KMS-11 (cell line): ENCODE measurements at regions not wholly inside any gene's neighbourhood (a gene's known extent, or its start where the extent isn't known, plus 50 kb on each side); places are given as distances from the start of the nearest gene placed in this dataset.

Experiments
- H2AFZ ChIP-seq: fragments of 200-600 bp; sonication (generic); 2 replicates; pipeline ENCODE4 v1.6.1; 2016; ENCODE audit warnings: antibody characterized with exemption, mixed run types, low read depth
- H3K27ac ChIP-seq: fragments of 200-600 bp; sonication (generic); 2 replicates; pipeline ENCODE4 v1.6.1; 2016; ENCODE audit warnings: mild to moderate bottlenecking, mixed run types
- H3K27me3 ChIP-seq: fragments of 200-600 bp; sonication (generic); 2 replicates; pipeline ENCODE4 v1.6.1; 2017; ENCODE audit warnings: mild to moderate bottlenecking, low read depth, mixed run types, moderate library complexity; ENCODE audit not compliant: insufficient read depth
- H3K36me3 ChIP-seq: fragments of 200-600 bp; sonication (generic); 2 replicates; pipeline ENCODE4 v1.6.1; 2017; ENCODE audit warnings: mild to moderate bottlenecking, mixed run types; ENCODE audit not compliant: insufficient read depth
- H3K4me1 ChIP-seq: fragments of 200-600 bp; sonication (generic); 2 replicates; pipeline ENCODE4 v1.6.1; 2016; ENCODE audit warnings: mild to moderate bottlenecking, low read depth, mixed run types; ENCODE audit not compliant: poor library complexity, severe bottlenecking
- H3K4me2 ChIP-seq: fragments of 200-600 bp; sonication (generic); 2 replicates; pipeline ENCODE4 v1.7.0; 2016; ENCODE audit warnings: mild to moderate bottlenecking, mixed run types
- H3K4me3 ChIP-seq: fragments of 200-600 bp; sonication (generic); IDR thresholded peaks from 2 replicates; pipeline ENCODE4 v1.6.1; 2017; ENCODE audit warnings: low read depth, low read length, mixed read lengths; ENCODE audit not compliant: insufficient read depth
- H3K79me2 ChIP-seq: fragments of 200-600 bp; sonication (generic); 2 replicates; pipeline ENCODE4 v1.6.1; 2016; ENCODE audit warnings: low read depth, mixed run types; ENCODE audit not compliant: insufficient read depth
- H3K9ac ChIP-seq: fragments of 200-600 bp; sonication (generic); 2 replicates; pipeline ENCODE4 v1.6.1; 2016; ENCODE audit warnings: mild to moderate bottlenecking, mixed run types
- H4K20me1 ChIP-seq: fragments of 200-600 bp; sonication (generic); 2 replicates; pipeline ENCODE4 v1.6.1; 2016; ENCODE audit warnings: mild to moderate bottlenecking, mixed run types; ENCODE audit not compliant: insufficient read depth
- TF ChIP-seq, protein P1 (sequence below): fragments of 200-600 bp; sonication (generic); conservative IDR thresholded peaks from 2 replicates; pipeline ENCODE4 v1.6.1; 2017; ENCODE audit warnings: low read depth, mild to moderate bottlenecking, antibody characterized with exemption, low read length, moderate library complexity, mixed read lengths

DNA sequence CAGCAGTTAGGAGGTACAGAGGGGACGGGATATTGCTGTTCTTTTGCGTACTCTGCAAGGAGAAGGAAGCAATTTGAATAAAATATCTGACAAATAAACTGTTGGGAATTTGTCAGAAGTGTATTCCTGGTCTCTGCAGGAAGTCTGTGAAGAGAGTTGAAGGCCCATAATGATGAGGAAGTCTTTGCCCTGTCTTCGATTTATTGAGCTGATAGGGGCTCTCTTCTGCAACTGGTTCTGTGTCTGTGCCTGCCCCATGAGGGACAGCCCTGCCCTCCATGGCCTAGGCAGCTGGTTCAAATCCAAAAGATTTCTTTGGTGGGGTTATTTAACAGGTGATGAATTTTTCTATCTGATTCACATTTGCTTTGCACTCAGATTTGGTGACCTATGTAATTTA, 339.7 kb upstream of the EDNRB start:
- no peaks in the 10 kb centered on the region for H3K4me1 ChIP-seq
- H4K20me1 ChIP-seq: no peaks in the 10 kb centered on the region
- H3K4me3 ChIP-seq: no peak overlapping the region
- H3K9ac ChIP-seq: no peak overlapping the region
- no peaks in the 10 kb centered on the region for H3K36me3 ChIP-seq
- no peaks in the 10 kb centered on the region for H3K79me2 ChIP-seq
- H3K4me2 ChIP-seq: no peak overlapping the region
- no peak overlapping the region for H3K27ac ChIP-seq
- H3K27me3 ChIP-seq: no peaks in the 10 kb centered on the region
- TF ChIP-seq, protein P1, sequence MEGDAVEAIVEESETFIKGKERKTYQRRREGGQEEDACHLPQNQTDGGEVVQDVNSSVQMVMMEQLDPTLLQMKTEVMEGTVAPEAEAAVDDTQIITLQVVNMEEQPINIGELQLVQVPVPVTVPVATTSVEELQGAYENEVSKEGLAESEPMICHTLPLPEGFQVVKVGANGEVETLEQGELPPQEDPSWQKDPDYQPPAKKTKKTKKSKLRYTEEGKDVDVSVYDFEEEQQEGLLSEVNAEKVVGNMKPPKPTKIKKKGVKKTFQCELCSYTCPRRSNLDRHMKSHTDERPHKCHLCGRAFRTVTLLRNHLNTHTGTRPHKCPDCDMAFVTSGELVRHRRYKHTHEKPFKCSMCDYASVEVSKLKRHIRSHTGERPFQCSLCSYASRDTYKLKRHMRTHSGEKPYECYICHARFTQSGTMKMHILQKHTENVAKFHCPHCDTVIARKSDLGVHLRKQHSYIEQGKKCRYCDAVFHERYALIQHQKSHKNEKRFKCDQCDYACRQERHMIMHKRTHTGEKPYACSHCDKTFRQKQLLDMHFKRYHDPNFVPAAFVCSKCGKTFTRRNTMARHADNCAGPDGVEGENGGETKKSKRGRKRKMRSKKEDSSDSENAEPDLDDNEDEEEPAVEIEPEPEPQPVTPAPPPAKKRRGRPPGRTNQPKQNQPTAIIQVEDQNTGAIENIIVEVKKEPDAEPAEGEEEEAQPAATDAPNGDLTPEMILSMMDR: no peak
- no peak overlapping the region for H2AFZ ChIP-seq

DNA sequence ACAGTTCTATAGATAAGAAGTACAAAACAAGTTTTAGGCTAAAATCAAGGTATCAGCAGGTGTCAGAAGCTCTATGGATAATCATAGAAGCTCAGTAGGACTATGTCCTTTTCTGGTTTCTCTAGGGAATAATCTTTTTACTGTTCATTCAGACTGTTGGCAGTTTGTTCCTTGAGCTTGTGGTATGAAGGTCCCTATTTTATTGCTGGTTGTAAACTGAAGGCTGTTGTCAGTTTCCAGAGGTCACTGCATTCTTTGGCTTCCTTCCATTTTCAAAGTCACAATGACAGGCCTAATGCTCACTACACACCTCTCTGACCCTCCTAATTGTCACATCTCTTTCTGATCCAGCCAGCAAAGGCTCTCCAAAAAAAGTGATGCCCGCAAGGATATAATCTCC, 337.9 kb upstream of the EDNRB start:
- H3K79me2 ChIP-seq: no peaks in the 10 kb centered on the region
- H3K4me3 ChIP-seq: no peak overlapping the region
- H4K20me1 ChIP-seq: no peaks in the 10 kb centered on the region
- TF ChIP-seq, protein P1: no peak
- H3K4me2 ChIP-seq: no peak overlapping the region
- no peak overlapping the region for H3K9ac ChIP-seq
- H2AFZ ChIP-seq: no peak overlapping the region
- no peaks in the 10 kb centered on the region for H3K36me3 ChIP-seq
- no peaks in the 10 kb centered on the region for H3K27me3 ChIP-seq
- H3K27ac ChIP-seq: no peak overlapping the region
- H3K4me1 ChIP-seq: no peaks in the 10 kb centered on the region

DNA sequence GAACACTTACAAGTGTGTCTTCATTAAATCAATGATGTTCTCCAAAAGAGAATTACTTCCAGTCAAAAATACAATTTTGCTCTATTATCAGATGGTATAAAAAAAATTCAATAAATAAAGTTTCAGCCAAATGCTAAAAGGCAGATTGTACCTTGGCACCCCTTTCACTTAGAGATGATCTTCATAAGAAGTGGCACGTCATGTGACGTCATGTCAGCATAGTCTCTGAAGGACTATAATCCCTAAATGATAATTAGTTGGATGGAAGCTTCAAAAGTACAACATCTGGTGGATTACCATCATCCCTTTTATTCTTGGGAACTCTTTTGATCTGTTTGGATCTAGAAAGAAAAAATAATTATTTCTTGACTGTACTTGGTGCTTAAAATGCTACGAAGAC, 335.5 kb upstream of the EDNRB start:
- Histone ChIP-seq H2AFZ (no peak overlapping the region), H3K27me3 (no peaks in the 10 kb centered on the region), H3K9ac (no peak overlapping the region), H3K27ac (no peak overlapping the region), H3K36me3 (no peaks in the 10 kb centered on the region), H3K4me3 (no peak overlapping the region), H3K79me2 (no peaks in the 10 kb centered on the region), H3K4me2 (no peak overlapping the region), H4K20me1 (no peaks in the 10 kb centered on the region), H3K4me1 (no peaks in the 10 kb centered on the region)
- TF ChIP-seq, protein P1: no peak

DNA sequence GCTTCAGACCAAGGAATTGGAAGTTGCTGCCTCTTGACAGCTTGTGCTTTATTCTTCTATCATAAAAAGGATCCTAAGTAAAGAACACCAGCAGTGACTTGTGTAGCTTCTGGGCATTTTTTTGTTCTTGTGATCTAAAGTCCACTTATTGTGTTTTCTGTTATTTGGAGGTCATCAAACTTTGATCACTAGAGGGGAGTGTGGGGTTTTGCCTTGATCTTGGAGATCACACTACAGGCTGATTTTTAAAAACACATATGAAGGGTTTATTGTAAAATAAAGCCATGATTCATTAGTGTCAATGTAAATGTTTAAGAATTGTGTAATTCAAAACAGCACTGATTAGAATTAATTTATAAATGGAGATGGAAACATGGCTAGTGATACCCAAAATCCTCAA, 328.7 kb upstream of the EDNRB start:
- H3K79me2 ChIP-seq: no peaks in the 10 kb centered on the region
- TF ChIP-seq, protein P1: no peak
- no peak overlapping the region for H3K27ac ChIP-seq
- H3K4me3 ChIP-seq: no peak overlapping the region
- no peaks in the 10 kb centered on the region for H4K20me1 ChIP-seq
- no peaks in the 10 kb centered on the region for H3K27me3 ChIP-seq
- H2AFZ ChIP-seq: no peak overlapping the region
- H3K4me1 ChIP-seq: no peaks in the 10 kb centered on the region
- H3K36me3 ChIP-seq: no peaks in the 10 kb centered on the region
- no peak overlapping the region for H3K9ac ChIP-seq
- no peak overlapping the region for H3K4me2 ChIP-seq
